Large intestine (tissue), 3 donors: ENCODE measurements at regions not wholly inside any gene's neighbourhood (a gene's known extent, or its start where the extent isn't known, plus 50 kb on each side); places are given as distances from the start of the nearest gene placed in this dataset.
"Not testable (repeated sequence)": the region's sequence is repeated elsewhere in the genome, so short reads cannot be mapped to it uniquely, and the experiment has no call there.

ENCODE experiments used
- DNase-seq, 2 donors: peaks; one replicate each; pipeline versions ENCODE4 v3.0.0 to v3.0.0-alpha.2; 2013
- H3K27ac ChIP-seq: one replicate; pipeline ENCODE4 v1.5.1; 2013; ENCODE audit warnings: low read length
- H3K27me3 ChIP-seq: 2 replicates; pipeline ENCODE4 v1.6.1; 2013; ENCODE audit warnings: low read length; ENCODE audit not compliant: control insufficient read depth, insufficient read depth
- H3K36me3 ChIP-seq: 2 replicates; pipeline ENCODE4 v1.6.1; 2013; ENCODE audit warnings: low read length; ENCODE audit not compliant: control insufficient read depth, insufficient read depth
- H3K4me1 ChIP-seq: one replicate; pipeline ENCODE4 v1.6.1; 2013; ENCODE audit warnings: low read length; ENCODE audit not compliant: control insufficient read depth, insufficient read depth
- H3K4me3 ChIP-seq: one replicate; pipeline ENCODE4 v1.5.1; 2013; ENCODE audit warnings: low read length
- H3K9me3 ChIP-seq: one replicate; pipeline ENCODE4 v1.6.1; 2013; ENCODE audit warnings: mild to moderate bottlenecking, low read depth, low read length, moderate library complexity; ENCODE audit not compliant: control insufficient read depth
- WGBS: methylation state at CpG from one replicate; pipeline ENCODE4 v1.1.5; 2013; ENCODE audit warnings: low lambda C conversion rate; ENCODE audit not compliant: insufficient coverage; 5-methylcytosine and 5-hydroxymethylcytosine counted together

DNA sequence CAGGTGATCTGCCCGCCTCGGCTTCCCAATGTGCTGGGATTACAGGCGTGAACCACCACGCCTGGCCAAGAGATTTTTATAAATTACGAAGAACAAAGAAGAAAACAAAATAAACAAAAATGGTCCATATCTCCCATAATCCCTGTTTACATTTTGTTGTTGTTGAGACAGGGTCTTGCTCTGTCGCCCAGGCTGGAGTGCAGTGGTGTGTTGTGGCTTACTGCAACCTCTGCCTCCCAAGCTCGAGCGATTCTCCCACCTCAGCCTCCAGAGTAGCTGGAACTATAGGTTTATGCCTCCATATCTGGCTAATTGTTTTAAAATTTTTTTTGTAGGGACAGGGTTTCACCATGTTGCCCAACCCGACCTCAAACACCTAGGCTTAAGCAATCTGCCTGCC is 156.1 kb downstream of the ZNF664 start:
- DNase-seq, result no peak
- no peak overlapping the region for H3K4me3 ChIP-seq
- no peaks in the 10 kb centered on the region for H3K36me3 ChIP-seq
- no peaks in the 10 kb centered on the region for H3K9me3 ChIP-seq
- H3K27me3 ChIP-seq, result no peaks in the 10 kb centered on the region
- no peak overlapping the region for H3K27ac ChIP-seq
- WGBS, result 82% methylated on average over 6 of the region's 9 CpGs
- H3K4me1 ChIP-seq, result peaks cover 4% of the 10 kb centered on the region

DNA sequence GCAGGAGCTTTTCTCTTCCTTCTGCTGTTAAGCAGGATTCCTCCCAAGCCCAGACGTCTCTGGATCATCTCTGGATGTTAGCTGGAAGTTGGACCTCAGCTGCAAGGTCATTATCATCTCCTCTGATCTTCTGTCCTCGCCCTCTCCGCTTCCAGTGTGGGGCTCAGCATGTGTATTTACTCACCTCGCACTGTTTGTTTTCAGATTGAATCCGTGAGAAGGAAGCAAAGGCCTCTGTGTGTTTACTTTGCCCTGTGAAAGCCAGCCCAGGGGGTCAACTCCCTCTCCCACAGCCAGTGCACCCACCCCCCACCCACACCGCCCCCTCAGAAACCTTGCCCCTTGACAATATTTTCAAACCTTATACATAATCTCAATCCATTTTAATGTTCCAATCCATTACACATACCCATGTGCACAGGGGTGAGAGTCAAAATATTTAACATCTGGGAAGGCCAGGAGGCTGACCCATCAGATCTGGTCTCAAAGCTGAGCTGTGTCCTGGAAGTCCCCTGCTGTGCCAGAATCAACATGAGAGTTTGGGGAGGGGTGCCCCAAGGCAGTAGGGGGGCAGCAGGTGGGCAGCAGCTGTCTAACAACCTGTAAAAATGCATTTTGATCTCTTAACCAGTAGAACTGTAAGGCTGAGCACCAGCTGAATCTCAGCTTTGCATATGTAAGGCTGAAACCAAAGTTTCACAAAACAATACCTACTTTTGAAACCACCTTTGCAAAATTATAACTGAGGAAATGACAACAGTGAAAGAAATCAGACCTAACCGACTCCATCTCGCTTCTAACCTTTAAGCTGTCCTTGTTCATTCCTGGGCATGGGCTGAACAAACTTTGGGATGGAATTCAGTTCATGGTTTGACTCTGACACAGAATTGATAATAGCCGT is 157.9 kb downstream of the ZNF664 start:
- Histone ChIP-seq H3K27me3 (no peaks in the 10 kb centered on the region), H3K27ac (no peak overlapping the region), H3K4me3 (no peak overlapping the region), H3K9me3 (no peaks in the 10 kb centered on the region), H3K4me1 (peaks cover 4% of the 10 kb centered on the region), H3K36me3 (no peaks in the 10 kb centered on the region)
- no CpG with 5 or more reads among the region's 9 CpGs for WGBS
- peak in 1 of 2 donors; percentile 59 for DNase-seq

DNA sequence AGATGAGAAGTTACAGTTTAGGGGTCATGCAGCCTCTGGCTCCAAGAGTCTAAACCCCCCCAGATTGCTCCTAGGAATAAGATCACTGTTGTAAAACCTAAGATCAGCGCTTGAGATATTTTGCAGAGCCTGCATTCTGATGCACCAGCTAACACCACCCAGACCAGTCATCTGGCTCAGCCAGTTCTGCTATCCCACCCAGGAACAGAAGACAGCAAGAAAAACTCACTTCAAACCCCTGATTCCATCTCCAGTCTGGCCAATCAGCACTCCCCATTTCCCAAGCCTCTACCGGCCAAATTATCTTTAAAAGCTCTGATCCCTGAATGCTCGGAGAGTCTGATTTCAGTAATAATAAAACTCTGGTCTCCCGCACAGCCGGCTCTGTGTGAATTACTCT is 158.6 kb downstream of the ZNF664 start:
- Histone ChIP-seq H3K4me3 (no peak overlapping the region), H3K27me3 (no peaks in the 10 kb centered on the region), H3K36me3 (no peaks in the 10 kb centered on the region), H3K4me1 (peaks cover 4% of the 10 kb centered on the region), H3K27ac (no peak overlapping the region), H3K9me3 (no peaks in the 10 kb centered on the region)
- no peak for DNase-seq
- no CpG with 5 or more reads among the region's 5 CpGs for WGBS

DNA sequence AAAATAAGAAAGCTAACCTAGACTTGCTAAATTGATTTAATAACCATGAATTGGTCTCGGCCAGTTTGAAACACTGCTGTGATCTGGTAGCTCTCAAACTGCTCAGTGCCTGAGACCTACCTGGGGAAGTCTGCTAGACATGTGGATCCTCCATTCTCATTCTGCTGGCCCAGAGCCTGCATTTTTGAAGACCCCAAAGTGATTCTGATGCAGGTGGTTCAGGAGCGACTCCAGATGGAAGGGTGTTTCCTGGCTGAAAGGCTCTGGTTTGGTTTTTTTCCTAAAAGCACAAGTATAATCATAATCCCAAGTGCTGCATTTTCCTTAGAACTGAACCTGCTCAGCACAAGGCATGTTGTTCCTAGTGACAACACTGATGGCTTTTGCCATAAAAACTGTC is 159.5 kb downstream of the ZNF664 start:
- Histone ChIP-seq H3K9me3 (no peaks in the 10 kb centered on the region), H3K27ac (no peak overlapping the region), H3K27me3 (no peaks in the 10 kb centered on the region), H3K36me3 (no peaks in the 10 kb centered on the region), H3K4me3 (no peak overlapping the region), H3K4me1 (peaks cover 4% of the 10 kb centered on the region)
- no CpG with 5 or more reads among the region's 2 CpGs for WGBS
- no peak for DNase-seq

DNA sequence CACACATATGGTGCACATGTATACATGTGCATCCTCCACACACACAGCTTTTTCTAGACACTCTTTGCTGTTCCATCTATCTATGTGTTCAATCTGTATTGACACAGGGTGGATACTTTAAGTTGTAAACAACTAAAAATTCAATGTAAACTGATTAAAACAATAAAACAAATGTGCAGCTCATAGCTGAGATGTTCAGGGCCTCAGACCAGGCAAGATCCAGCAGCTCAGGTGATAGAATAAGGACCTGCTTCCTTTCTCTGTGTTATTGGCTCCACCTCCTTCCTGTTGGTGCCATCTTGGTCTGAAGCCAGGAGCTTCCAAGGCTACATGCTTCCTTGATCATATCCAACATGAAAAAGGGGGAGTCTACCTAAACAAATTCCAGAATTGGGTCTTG is 158.1 kb upstream of the RFLNA start:
- Histone ChIP-seq H3K4me1 (no peaks in the 10 kb centered on the region), H3K9me3 (no peaks in the 10 kb centered on the region), H3K27ac (no peak overlapping the region), H3K36me3 (no peaks in the 10 kb centered on the region), H3K4me3 (no peak overlapping the region), H3K27me3 (no peaks in the 10 kb centered on the region)
- DNase-seq, result no peak

DNA sequence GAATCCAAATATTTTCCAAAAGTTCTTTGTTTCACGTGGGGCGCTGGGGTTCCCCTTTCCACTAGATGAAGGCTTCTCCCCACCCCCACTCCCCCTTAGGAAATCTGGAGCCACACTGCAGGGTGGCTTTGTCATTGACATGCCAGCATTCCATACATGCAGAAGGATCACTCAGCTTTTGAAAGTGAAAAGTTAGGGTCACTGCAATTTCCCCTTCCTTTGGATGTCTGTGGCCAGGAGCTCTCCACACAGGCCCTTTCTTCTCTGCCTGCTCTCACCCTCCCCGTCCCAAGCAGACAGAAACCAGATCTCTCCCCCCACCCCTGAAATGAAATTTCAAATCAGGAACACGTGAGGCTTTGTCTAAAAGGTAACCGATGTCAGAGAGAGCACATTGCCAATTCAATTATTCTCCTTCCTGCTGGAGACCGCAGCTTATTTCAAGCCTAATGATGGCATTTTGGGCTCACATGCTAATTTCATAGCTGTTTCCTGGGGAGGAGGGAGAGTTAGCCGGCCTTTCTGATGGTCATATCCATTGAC is 153.9 kb upstream of the RFLNA start:
- Histone ChIP-seq H3K27ac (no peak overlapping the region), H3K9me3 (no peaks in the 10 kb centered on the region), H3K36me3 (no peaks in the 10 kb centered on the region), H3K4me1 (peaks cover 4% of the 10 kb centered on the region), H3K27me3 (no peaks in the 10 kb centered on the region), H3K4me3 (no peak overlapping the region)
- 100% methylated on average over 1 of the region's 7 CpGs for WGBS
- DNase-seq, result no peak

DNA sequence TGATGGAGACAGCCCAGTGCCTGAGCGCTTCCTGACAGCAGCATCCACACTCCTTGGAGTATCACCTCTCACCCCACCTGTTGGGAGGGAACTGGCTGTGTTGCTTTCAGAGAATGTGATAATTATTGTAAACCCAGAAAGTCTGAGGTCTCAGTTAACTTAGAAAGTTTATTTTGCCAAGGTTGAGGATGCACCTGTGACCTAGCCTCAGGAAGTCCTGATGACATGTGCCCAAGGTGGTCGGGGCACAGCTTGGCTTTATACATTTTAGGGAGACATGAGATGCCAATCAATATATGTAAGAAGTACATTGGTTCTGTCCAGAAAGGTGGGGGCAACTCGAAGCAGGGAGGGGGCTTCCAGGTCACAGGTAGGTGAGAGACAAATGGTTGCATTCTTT is 153.3 kb upstream of the RFLNA start:
- H3K4me1 ChIP-seq, H3K9me3 ChIP-seq, DNase-seq, H3K27ac ChIP-seq, H3K36me3 ChIP-seq, H3K4me3 ChIP-seq, H3K27me3 ChIP-seq: not testable (repeated sequence)
- no CpG with 5 or more reads among the region's 3 CpGs for WGBS

DNA sequence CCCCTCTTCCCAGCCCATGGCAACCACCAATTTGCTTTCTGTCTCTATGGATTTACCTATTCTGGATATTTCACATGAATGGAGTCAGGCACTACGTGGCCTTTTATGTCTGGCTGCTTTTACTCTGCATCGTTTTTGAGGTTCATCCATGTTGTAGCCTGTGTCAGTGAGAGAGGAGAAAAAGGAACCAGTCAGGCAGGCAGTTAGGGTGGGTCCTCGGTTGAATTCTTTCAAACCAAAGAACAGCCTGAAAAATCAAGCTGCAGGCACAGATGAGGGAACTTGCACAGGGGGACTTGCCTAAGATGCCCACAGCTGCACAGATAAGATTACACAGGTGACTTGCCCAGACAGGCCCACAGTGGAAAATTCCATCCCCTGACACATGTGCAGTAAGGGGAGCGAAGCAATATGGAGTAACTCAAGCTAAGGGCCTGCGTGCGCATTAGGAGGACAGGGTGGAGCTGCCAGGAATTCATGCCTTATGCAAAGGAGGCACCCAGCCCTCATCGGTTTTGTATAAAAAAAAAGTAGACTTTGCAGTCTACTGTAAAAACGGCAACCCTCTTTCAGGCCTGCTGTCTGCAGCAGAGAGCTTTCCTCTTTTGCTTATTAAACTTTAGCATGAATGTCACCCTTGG is 152.4 kb upstream of the RFLNA start:
- Histone ChIP-seq H3K27me3 (no peaks in the 10 kb centered on the region), H3K36me3 (no peaks in the 10 kb centered on the region), H3K9me3 (no peaks in the 10 kb centered on the region), H3K4me3 (no peak overlapping the region), H3K27ac (no peak overlapping the region), H3K4me1 (peaks cover 4% of the 10 kb centered on the region)
- WGBS, result no CpG with 5 or more reads among the region's 8 CpGs
- DNase-seq, result no peak

DNA sequence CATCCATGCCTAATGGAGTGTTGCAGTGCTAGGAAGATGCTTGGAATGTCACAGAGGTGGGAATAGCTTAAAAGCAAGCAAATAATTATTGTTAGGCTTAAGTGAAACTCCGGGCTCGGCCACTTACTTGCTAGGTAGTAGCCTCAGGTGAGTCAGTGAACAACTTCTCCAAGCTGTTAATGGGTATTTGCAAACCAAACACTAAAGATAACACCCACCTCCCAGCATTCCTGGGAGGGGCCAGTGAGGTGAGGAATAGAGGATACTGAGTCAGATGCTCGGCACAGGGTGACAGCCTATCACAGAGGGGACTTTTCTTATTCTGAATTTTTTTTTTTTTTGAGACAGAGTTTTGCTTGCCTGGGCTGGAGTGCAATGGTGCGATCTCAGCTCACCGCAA is 151.2 kb upstream of the RFLNA start:
- H3K27ac ChIP-seq, result no peak overlapping the region
- DNase-seq, result no peak
- WGBS, result no CpG with 5 or more reads among the region's 5 CpGs

DNA sequence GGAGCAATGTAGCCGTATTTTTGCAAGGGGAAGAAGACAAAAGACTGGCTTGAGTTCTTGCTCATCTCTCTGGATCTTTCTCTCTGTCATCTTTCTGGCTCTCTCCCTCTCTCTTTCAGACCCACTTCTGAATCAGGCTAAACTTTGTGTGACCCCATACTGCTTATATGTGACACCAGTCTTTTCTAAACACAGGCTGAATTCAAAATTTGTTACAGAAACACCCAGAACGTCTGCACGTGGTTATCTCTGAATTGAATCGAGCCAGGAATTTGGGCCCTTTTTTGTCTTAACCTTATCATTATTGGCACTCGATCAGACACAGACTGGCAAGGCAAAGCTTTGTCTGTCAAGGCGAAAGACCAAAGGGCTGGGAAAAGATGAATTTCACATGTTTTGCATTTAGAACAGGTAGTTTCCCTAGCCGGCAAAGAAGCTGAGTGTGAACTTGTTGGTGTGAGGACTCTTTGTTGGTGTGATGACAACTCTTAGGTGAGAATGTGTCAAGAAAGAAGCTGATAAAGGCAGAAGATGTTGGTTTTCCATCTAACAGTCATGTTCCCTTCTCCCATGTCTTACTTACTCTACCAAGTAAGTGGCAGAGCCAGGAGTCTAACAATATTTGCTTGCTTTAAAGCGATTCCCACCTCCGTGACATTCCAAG is 150.2 kb upstream of the RFLNA start:
- Histone ChIP-seq H3K27ac (no peak overlapping the region), H3K4me3 (no peak overlapping the region), H3K36me3 (no peaks in the 10 kb centered on the region), H3K27me3 (no peaks in the 10 kb centered on the region), H3K4me1 (peaks cover 4% of the 10 kb centered on the region), H3K9me3 (no peaks in the 10 kb centered on the region)
- 60% methylated on average over 1 of the region's 9 CpGs for WGBS
- DNase-seq, result no peak

More for the DNA sequence above, 151.2 kb upstream of the RFLNA start:
- Histone ChIP-seq H3K27me3 (no peaks in the 10 kb centered on the region), H3K36me3 (no peaks in the 10 kb centered on the region), H3K9me3 (no peaks in the 10 kb centered on the region), H3K4me3 (no peak overlapping the region), H3K4me1 (peaks cover 4% of the 10 kb centered on the region)
